PC-9 (cell line): ENCODE measurements at regions not wholly inside any gene's neighbourhood (a gene's known extent, or its start where the extent isn't known, plus 50 kb on each side); places are given as distances from the start of the nearest gene placed in this dataset.

ENCODE experiments used
- CTCF ChIP-seq: fragments of 200-600 bp; sonication (generic); conservative IDR thresholded peaks from 2 replicates; pipeline ENCODE4 v1.6.1; 2017; ENCODE audit warnings: mixed run types, antibody characterized with exemption, mild to moderate bottlenecking, moderate library complexity
- EZH2 ChIP-seq: fragments of 200-600 bp; sonication (generic); IDR thresholded peaks from 2 replicates; pipeline ENCODE4 v1.8.0; 2017; ENCODE audit warnings: antibody characterized with exemption, low read depth

GRCh38 chr6:125415913-125416312 is 114.1 kb upstream of the HDDC2 start:
- no peak for TF ChIP-seq CTCF
- no peak for TF ChIP-seq EZH2
